Adrenal gland (tissue), 5 donors: ENCODE measurements at regions not wholly inside any gene's neighbourhood (a gene's known extent, or its start where the extent isn't known, plus 50 kb on each side); places are given as distances from the start of the nearest gene placed in this dataset.

Source experiments
- POLR2A ChIP-seq, 2 donors: fragments of 450-650 bp; IDR thresholded peaks; one replicate each; pipeline ENCODE4 v1.6.1; 2017; ENCODE audit warnings: antibody characterized with exemption in 2 of 2, mild to moderate bottlenecking in 2 of 2, moderate library complexity in 1 of 2
- TF ChIP-seq, protein P1 (sequence below), 6 experiments: fragments of 450-650 bp in 4 of 6; fragments of 200-600 bp in 2 of 6; sonication (generic) in 1 of 6; IDR thresholded peaks; 1 replicate in 5 of 6; 2 replicates in 1 of 6; pipeline versions ENCODE4 v1.5.1 to v1.8.0; 2016 to 2021; ENCODE audit warnings: antibody characterized with exemption in 6 of 6, mild to moderate bottlenecking in 2 of 6, moderate library complexity in 1 of 6
- donor health status: DM: no; HTN: no; CAD: no.

DNA sequence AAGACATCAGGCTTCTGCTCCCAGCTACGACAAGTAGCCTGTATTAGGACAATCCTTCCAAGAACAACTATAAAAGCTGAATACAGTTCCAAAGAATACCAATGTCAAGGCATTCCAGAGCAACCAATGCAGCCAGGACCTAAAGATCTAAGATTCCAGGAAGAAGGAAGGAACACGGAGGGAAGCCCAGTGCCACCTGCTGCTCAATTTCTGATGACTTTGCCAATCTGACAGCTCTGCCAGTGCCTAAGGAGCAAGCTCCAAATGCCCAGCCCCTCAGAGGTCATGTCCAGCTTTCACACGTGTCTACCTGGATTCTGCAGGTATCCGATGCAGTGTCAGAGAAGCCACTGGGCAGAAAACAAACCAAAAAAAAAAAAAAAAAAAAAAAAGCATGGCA lies 164.4 kb downstream of the IRS2 start:
- TF ChIP-seq, protein P1, sequence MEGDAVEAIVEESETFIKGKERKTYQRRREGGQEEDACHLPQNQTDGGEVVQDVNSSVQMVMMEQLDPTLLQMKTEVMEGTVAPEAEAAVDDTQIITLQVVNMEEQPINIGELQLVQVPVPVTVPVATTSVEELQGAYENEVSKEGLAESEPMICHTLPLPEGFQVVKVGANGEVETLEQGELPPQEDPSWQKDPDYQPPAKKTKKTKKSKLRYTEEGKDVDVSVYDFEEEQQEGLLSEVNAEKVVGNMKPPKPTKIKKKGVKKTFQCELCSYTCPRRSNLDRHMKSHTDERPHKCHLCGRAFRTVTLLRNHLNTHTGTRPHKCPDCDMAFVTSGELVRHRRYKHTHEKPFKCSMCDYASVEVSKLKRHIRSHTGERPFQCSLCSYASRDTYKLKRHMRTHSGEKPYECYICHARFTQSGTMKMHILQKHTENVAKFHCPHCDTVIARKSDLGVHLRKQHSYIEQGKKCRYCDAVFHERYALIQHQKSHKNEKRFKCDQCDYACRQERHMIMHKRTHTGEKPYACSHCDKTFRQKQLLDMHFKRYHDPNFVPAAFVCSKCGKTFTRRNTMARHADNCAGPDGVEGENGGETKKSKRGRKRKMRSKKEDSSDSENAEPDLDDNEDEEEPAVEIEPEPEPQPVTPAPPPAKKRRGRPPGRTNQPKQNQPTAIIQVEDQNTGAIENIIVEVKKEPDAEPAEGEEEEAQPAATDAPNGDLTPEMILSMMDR (IDR thresholded peaks at IDR 0.05): no peak
- TF ChIP-seq POLR2A (IDR thresholded peaks at IDR 0.05): no peak
